Common myeloid progenitor, CD34-positive (primary cell): ENCODE measurements at regions not wholly inside any gene's neighbourhood (a gene's known extent, or its start where the extent isn't known, plus 50 kb on each side); places are given as distances from the start of the nearest gene placed in this dataset.

Experiments
- CTCF ChIA-PET: fragments of 350-600 bp; sonication (Branson Sonifier 250); formaldehyde crosslinking; loops from one replicate; lab custom pipeline; 2021; ENCODE audit warnings: antibody characterized with exemption; lab: Charles Lee
- POLR2A ChIA-PET: fragments of 350-600 bp; sonication (Branson Sonifier 250); formaldehyde crosslinking; loops from one replicate; lab custom pipeline; 2021; ENCODE audit warnings: antibody characterized with exemption; lab: Charles Lee
- DNase-seq, 3 donors: peaks; one replicate each; pipeline versions ENCODE4 v3.0.0 to v3.0.0-alpha.2; 2013
- H3K27ac ChIP-seq, 2 experiments: 1 replicate in 1 of 2; 2 replicates in 1 of 2; pipeline ENCODE4 v1.7.0; 2013; ENCODE audit warnings: inconsistent platforms in 2 of 2, low read length in 2 of 2, mild to moderate bottlenecking in 2 of 2, low read depth in 1 of 2, moderate library complexity in 1 of 2; ENCODE audit not compliant: severe bottlenecking in 2 of 2, insufficient read depth in 1 of 2, poor library complexity in 1 of 2
- H3K27me3 ChIP-seq, 5 experiments: replicated peaks in 2 of 5; 1 replicate in 3 of 5; 2 replicates in 2 of 5; pipeline versions ENCODE4 v1.6.1 to v1.7.0; 2013; ENCODE audit warnings: low read length in 4 of 5, mild to moderate bottlenecking in 2 of 5, moderate library complexity in 2 of 5, inconsistent platforms in 1 of 5; ENCODE audit not compliant: insufficient read depth in 5 of 5, control insufficient read depth in 4 of 5
- H3K36me3 ChIP-seq, 4 experiments: 1 replicate in 2 of 4; 2 replicates in 2 of 4; pipeline versions ENCODE4 v1.6.1 to v1.7.0; 2013; ENCODE audit warnings: low read length in 3 of 4, control low read depth in 1 of 4, mild to moderate bottlenecking in 1 of 4; ENCODE audit not compliant: control insufficient read depth in 4 of 4, insufficient read depth in 4 of 4
- H3K4me1 ChIP-seq, 4 experiments: 1 replicate in 3 of 4; 2 replicates in 1 of 4; pipeline versions ENCODE4 v1.6.1 to v1.7.1; 2013; ENCODE audit warnings: low read length in 3 of 4, mild to moderate bottlenecking in 3 of 4, control low read depth in 1 of 4, inconsistent platforms in 1 of 4, moderate library complexity in 1 of 4; ENCODE audit not compliant: control insufficient read depth in 4 of 4, insufficient read depth in 4 of 4; ENCODE audit errors: control extremely low read depth in 1 of 4
- H3K4me3 ChIP-seq, 7 experiments: 1 replicate in 4 of 7; 2 replicates in 3 of 7; pipeline versions ENCODE4 v1.5.1 to v1.7.0; 2013; ENCODE audit warnings: mild to moderate bottlenecking in 7 of 7, low read length in 6 of 7, moderate library complexity in 6 of 7, inconsistent platforms in 2 of 7, low read depth in 2 of 7, control low read depth in 1 of 7; ENCODE audit not compliant: insufficient read depth in 4 of 7, control insufficient read depth in 1 of 7; ENCODE audit errors: extremely low read depth in 1 of 7
- H3K9me3 ChIP-seq, 5 experiments: 1 replicate in 4 of 5; 2 replicates in 1 of 5; pipeline versions ENCODE4 v1.6.1 to v1.7.1; 2013; ENCODE audit warnings: low read length in 4 of 5, mild to moderate bottlenecking in 2 of 5, inconsistent platforms in 1 of 5, low read depth in 1 of 5, moderate library complexity in 1 of 5; ENCODE audit not compliant: control insufficient read depth in 4 of 5, insufficient read depth in 2 of 5; ENCODE audit errors: control extremely low read depth in 1 of 5
- WGBS: methylation state at CpG from one replicate; pipeline ENCODE4 v1.1.5; 2013; ENCODE audit not compliant: insufficient coverage; 5-methylcytosine and 5-hydroxymethylcytosine counted together

- no peak for DNase-seq
- POLR2A ChIA-PET, result no interaction called here
- no peak overlapping the region for H3K4me3 ChIP-seq
- 83% methylated on average over 6 of the region's 9 CpGs for WGBS
- H3K27me3 ChIP-seq, result peaks cover 0 to 6% (median 2%) of the 10 kb centered on the region in 5 experiments
- CTCF ChIA-PET, result no interaction called here
- H3K36me3 ChIP-seq, result no peaks in the 10 kb centered on the region
- H3K4me1 ChIP-seq, result no peaks in the 10 kb centered on the region
- H3K27ac ChIP-seq, result no peak overlapping the region
- H3K9me3 ChIP-seq, result peaks cover 0 to 5% (median 0%) of the 10 kb centered on the region in 5 experiments
These were observed 554.0 kb downstream of the BNC2 start for GRCh38 chr9:16316456-16316855.

GRCh38 chr9:16316911-16317817 is 553.3 kb downstream of the BNC2 start:
- POLR2A ChIA-PET, result no interaction called here
- H3K4me1 ChIP-seq, result no peaks in the 10 kb centered on the region
- peaks cover 0 to 6% (median 2%) of the 10 kb centered on the region in 5 experiments for H3K27me3 ChIP-seq
- H3K4me3 ChIP-seq, result no peak overlapping the region
- no peaks in the 10 kb centered on the region for H3K36me3 ChIP-seq
- H3K27ac ChIP-seq, result no peak overlapping the region
- peaks cover 0 to 5% (median 0%) of the 10 kb centered on the region in 5 experiments for H3K9me3 ChIP-seq
- WGBS, result 85% methylated on average over 11 of the region's 15 CpGs
- CTCF ChIA-PET, result no interaction called here
- DNase-seq, result no peak

- DNase-seq, result no peak
- Histone ChIP-seq H3K4me3 (no peak overlapping the region), H3K27me3 (peaks cover 0 to 4% (median 2%) of the 10 kb centered on the region in 5 experiments), H3K9me3 (peaks cover 0 to 5% (median 0%) of the 10 kb centered on the region in 5 experiments), H3K36me3 (no peaks in the 10 kb centered on the region), H3K4me1 (no peaks in the 10 kb centered on the region), H3K27ac (no peak overlapping the region)
- POLR2A ChIA-PET, result no interaction called here
- CTCF ChIA-PET, result no interaction called here
- 96% methylated on average over 20 of the region's 20 CpGs for WGBS
These were observed 551.9 kb downstream of the BNC2 start for GRCh38 chr9:16318516-16319060.

DNA sequence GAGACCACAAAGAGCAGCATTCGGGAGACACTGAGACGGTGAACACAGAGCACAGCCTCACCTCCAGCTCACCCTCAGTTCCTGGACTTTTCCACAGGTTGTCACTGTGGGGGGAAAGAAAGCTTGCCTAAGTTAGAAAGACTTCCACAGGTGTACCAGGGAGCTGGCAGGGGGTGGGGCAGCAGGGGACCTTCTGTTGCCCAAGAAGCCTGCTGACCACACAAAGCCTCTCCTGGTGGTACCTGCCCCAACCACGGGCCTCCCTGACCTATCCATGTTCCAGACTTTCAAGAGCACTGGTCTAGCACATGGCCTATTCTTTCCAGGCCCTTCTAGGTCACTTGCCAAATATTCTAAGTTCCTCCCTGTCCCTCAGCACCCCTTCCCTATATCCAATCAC is 550.8 kb downstream of the BNC2 start:
- no peaks in the 10 kb centered on the region for H3K36me3 ChIP-seq
- peaks cover 0 to 5% (median 0%) of the 10 kb centered on the region in 5 experiments for H3K9me3 ChIP-seq
- H3K27me3 ChIP-seq, result peaks cover 0 to 2% (median 1%) of the 10 kb centered on the region in 5 experiments
- no peaks in the 10 kb centered on the region for H3K4me1 ChIP-seq
- no peak for DNase-seq
- ChIA-PET POLR2A (no interaction called here), CTCF (no interaction called here)
- 90% methylated on average over 3 of the region's 3 CpGs for WGBS
- H3K27ac ChIP-seq, result no peak overlapping the region
- no peak overlapping the region for H3K4me3 ChIP-seq

DNA sequence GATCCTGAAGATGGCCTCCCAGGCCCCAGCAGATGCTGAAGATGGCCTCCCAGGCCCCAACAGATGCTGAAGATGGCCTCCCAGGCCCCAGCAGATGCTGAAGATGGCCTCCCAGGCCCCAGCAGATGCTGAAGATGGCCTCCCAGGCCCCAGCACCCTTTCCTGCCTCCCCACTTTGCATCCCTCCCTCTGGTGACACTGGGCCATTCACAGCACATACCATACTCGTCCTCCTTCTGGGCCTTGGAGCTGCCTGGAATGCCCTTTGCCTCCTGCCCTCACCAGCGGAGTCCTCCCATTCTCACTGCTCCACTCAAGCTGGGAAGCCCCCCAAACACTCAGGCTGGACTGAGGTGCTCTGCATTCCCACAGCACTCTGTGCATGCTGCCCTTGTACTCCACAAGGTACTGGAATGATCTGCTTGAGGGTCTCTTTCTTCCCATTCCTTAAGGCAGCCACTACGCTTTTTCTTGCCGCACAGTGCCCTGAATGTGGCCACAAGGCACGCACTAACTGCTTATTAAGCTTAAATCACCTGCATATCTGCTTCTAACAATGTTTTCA is 550.0 kb downstream of the BNC2 start:
- WGBS, result 98% methylated on average over 5 of the region's 5 CpGs
- POLR2A ChIA-PET, result no interaction called here
- CTCF ChIA-PET, result no interaction called here

DNA sequence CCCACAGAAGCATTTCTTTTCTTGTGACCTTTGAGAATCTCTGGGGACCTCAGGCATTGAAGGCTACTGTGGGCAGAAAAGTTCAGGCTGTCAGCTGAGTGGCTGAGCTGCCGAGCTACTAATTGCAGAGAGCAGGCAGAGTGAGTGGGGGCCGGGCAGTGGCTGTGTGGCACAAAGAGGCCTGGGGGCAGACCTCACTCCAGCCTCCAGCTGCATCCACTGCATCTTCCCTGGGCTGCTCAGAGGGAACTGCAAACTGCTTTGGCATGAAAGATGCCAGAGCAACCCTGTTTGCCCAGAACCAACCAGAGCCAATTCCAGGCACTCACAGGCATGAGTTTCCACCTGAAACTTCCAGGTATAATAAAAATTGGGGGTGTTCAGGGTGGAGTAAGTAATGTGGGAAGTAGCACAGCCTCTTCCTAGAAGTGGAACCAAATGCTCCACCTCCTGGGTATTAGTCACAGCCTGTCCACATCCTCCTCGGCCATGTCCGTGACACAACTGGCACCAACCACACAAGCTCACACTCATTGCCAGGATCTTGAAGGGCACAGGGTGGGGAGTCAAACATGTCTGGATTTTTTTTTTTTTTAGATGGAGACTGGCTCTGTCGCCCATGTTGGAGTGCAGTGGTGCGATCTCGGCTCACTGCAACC is 548.9 kb downstream of the BNC2 start:
- Histone ChIP-seq H3K4me3 (no peak overlapping the region), H3K27me3 (no peaks in the 10 kb centered on the region), H3K27ac (no peak overlapping the region), H3K4me1 (no peaks in the 10 kb centered on the region), H3K9me3 (peaks cover 0 to 5% (median 0%) of the 10 kb centered on the region in 5 experiments), H3K36me3 (no peaks in the 10 kb centered on the region)
- ChIA-PET CTCF (no interaction called here), POLR2A (no interaction called here)
- DNase-seq, result peak in 2 of 3 donors; percentile 3 to 4
- WGBS, result 93% methylated on average over 5 of the region's 7 CpGs

More for the DNA sequence above, 550.0 kb downstream of the BNC2 start:
- no peak for DNase-seq
- H3K27me3 ChIP-seq, result no peaks in the 10 kb centered on the region
- no peak overlapping the region for H3K4me3 ChIP-seq
- peaks cover 0 to 5% (median 0%) of the 10 kb centered on the region in 5 experiments for H3K9me3 ChIP-seq
- H3K27ac ChIP-seq, result no peak overlapping the region
- no peaks in the 10 kb centered on the region for H3K36me3 ChIP-seq
- H3K4me1 ChIP-seq, result no peaks in the 10 kb centered on the region
